ENCODE measurements at regions not wholly inside any gene's neighbourhood (a gene's known extent, or its start where the extent isn't known, plus 50 kb on each side); places are given as distances from the start of the nearest gene placed in this dataset.

DNA sequence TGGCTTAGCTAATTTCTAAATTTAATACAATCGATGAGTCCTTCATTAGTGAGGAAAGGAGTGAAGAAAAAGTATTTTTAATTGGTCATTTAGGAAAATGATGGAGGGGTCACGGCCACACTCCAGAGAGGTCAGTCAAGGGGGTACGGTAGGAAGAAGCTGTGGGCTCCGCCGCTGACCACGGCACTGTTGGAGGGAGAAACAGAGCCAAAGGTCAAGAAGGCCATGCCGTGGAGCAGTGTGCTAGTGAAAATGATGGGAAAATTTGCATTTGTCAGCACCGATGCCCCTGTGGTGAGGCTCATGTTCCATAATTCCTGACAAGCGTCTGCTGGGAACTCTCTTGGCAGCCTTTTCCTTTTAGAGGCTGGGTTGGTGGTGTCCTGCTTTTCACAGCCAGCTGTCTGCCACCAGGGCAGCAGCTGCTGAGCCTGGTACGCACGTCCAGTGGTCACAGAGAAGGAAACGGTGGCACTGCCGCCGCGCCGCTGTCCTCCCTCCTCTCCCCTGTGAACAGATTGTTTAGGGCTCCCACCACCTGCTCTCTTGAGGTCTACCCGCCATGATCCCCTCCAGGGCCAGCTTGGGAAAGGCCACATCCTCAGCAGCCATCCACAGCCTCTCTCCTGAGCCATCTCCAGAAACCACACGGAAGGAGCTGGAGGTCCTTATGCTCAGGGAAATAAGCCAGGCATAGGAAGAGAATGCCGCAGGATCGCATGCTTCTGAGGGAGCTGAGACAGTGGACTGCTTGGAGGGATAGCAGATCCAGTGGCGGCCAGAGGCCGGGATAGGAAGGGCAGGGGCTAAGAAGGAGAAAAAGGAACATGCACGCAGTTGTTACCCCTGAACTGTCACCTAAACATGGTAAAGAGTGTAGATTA lies 263.7 kb upstream of the PPP2R2D start:
- TF ChIP-seq, protein P1, sequence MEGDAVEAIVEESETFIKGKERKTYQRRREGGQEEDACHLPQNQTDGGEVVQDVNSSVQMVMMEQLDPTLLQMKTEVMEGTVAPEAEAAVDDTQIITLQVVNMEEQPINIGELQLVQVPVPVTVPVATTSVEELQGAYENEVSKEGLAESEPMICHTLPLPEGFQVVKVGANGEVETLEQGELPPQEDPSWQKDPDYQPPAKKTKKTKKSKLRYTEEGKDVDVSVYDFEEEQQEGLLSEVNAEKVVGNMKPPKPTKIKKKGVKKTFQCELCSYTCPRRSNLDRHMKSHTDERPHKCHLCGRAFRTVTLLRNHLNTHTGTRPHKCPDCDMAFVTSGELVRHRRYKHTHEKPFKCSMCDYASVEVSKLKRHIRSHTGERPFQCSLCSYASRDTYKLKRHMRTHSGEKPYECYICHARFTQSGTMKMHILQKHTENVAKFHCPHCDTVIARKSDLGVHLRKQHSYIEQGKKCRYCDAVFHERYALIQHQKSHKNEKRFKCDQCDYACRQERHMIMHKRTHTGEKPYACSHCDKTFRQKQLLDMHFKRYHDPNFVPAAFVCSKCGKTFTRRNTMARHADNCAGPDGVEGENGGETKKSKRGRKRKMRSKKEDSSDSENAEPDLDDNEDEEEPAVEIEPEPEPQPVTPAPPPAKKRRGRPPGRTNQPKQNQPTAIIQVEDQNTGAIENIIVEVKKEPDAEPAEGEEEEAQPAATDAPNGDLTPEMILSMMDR (IDR thresholded peaks at IDR 0.05), result no peak
- no peak for TF ChIP-seq EP300 (IDR thresholded peaks at IDR 0.05)
